Type B pancreatic cell (in vitro differentiated cells): ENCODE measurements at regions not wholly inside any gene's neighbourhood (a gene's known extent, or its start where the extent isn't known, plus 50 kb on each side); places are given as distances from the start of the nearest gene placed in this dataset.
"Not testable (repeated sequence)": the region's sequence is repeated elsewhere in the genome, so short reads cannot be mapped to it uniquely, and the experiment has no call there.

ENCODE experiments used
- DNase-seq: peaks from one replicate; pipeline ENCODE4 v3.0.0; 2021; ENCODE audit warnings: mixed read lengths; ENCODE audit not compliant: unreplicated experiment; ENCODE audit errors: extremely low spot score
- H3K27ac Mint-ChIP-seq: 2 replicates; pipeline ENCODE4 v1.8.0; 2021; ENCODE audit warnings: mild to moderate bottlenecking, mixed read lengths
- H3K27me3 Mint-ChIP-seq: 2 replicates; pipeline ENCODE4 v1.8.0; 2021; ENCODE audit warnings: mixed read lengths
- H3K36me3 Mint-ChIP-seq: 2 replicates; pipeline ENCODE4 v1.8.0; 2021; ENCODE audit warnings: mixed read lengths
- H3K4me1 Mint-ChIP-seq: one replicate; pipeline ENCODE4 v1.8.0; 2021; ENCODE audit warnings: mixed read lengths; ENCODE audit not compliant: unreplicated experiment
- H3K4me3 Mint-ChIP-seq: 2 replicates; pipeline ENCODE4 v1.8.0; 2021; ENCODE audit warnings: mild to moderate bottlenecking, mixed read lengths
- H3K9me3 Mint-ChIP-seq: 2 replicates; pipeline ENCODE4 v1.8.0; 2021; ENCODE audit warnings: mixed read lengths
- TF ChIP-seq, protein P1 (sequence below): fragments of 200-600 bp; sonication (generic); conservative IDR thresholded peaks from 2 replicates; pipeline ENCODE4 v1.5.0; 2021; ENCODE audit warnings: antibody characterized with exemption, mild to moderate bottlenecking

DNA sequence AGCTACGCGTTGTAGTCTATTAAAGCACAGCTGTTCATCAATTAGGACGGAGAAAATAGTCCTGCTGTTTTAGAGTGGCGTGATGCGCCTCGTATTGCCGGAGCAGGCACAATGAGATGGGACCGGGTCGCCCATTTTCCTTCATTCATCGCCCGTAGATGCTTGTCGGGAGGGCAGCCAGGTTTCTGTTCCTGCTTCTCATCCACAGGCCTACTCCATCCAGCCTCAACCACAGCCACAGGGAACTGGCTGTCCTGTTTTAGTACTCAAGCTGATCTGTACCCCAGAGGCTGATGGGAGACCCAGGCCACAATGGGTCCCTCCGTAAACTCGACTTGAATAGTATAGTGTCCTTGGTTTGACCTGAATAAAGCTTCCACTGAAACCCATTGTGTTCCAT, 264.0 kb downstream of the VRK1 start:
- H3K27ac Mint-ChIP-seq: no peak overlapping the region
- H3K4me3 Mint-ChIP-seq: no peak overlapping the region
- no peaks in the 10 kb centered on the region for H3K36me3 Mint-ChIP-seq
- peaks cover 6% of the 10 kb centered on the region for H3K4me1 Mint-ChIP-seq
- H3K27me3 Mint-ChIP-seq: peaks cover 24% of the 10 kb centered on the region
- no peak for DNase-seq
- no peaks in the 10 kb centered on the region for H3K9me3 Mint-ChIP-seq
- TF ChIP-seq, protein P1, sequence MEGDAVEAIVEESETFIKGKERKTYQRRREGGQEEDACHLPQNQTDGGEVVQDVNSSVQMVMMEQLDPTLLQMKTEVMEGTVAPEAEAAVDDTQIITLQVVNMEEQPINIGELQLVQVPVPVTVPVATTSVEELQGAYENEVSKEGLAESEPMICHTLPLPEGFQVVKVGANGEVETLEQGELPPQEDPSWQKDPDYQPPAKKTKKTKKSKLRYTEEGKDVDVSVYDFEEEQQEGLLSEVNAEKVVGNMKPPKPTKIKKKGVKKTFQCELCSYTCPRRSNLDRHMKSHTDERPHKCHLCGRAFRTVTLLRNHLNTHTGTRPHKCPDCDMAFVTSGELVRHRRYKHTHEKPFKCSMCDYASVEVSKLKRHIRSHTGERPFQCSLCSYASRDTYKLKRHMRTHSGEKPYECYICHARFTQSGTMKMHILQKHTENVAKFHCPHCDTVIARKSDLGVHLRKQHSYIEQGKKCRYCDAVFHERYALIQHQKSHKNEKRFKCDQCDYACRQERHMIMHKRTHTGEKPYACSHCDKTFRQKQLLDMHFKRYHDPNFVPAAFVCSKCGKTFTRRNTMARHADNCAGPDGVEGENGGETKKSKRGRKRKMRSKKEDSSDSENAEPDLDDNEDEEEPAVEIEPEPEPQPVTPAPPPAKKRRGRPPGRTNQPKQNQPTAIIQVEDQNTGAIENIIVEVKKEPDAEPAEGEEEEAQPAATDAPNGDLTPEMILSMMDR: no peak

DNA sequence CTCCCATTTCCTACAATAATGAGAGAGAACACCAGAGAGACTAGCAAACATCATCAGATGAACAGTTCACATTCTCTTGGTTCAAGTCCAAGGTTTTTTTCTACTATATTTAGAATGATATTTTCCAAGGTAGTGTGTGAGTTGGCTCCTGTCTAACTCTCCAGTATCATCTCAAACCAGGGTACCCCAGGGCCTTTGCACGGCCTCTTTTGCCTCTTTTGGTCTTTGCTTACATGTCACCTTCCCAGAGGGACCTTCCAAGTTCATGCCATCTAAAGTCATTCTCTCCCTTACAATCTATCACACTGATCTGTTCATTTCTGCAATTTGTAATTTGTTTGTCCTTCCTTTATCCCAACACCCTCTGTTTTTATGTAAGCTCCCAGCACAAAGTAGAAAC, 264.5 kb downstream of the VRK1 start:
- Mint-ChIP-seq H3K4me1 (peaks cover 4% of the 10 kb centered on the region), H3K27ac (no peak overlapping the region), H3K27me3 (peaks cover 27% of the 10 kb centered on the region), H3K9me3 (no peaks in the 10 kb centered on the region), H3K4me3 (no peak overlapping the region), H3K36me3 (no peaks in the 10 kb centered on the region)
- DNase-seq: no peak
- TF ChIP-seq, protein P1: no peak

DNA sequence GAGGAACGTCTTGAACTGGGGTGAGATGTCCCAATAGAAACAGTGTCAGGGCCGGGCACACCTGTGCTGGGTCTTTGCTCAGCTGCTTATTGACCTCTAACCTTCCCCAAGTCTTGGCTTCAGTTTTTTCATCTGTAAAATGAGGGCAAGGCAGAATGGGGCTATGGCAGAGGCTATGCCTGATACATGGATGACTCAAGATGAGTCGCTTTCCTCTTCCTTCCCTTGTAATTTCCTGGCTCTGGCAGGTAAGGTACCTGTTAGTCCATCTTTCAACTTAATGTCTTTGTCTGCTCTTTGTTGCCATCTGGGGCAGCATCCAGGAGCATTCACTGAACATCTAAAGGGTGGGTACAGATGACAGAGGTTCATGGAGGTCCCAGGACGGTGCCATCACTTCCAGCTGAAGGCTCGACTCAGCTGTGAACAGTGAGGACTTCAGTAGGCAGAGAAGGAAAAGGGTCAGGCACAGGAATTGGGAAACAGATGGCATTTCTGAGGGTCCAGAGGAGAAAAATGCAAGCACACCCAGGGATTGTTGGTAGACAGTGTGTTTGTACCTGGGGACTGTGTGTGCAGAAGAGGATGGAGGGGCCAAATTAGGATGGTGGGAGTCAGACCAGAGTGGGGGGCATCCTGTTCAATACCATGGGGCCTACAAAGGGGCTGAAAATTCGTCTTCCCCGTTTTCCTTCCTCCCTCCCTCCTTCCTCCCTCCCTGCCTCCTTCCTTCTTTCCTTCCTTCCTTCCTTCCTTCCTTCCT, 268.3 kb downstream of the VRK1 start:
- DNase-seq: no peak
- no peak overlapping the region for H3K4me3 Mint-ChIP-seq
- no peak overlapping the region for H3K27ac Mint-ChIP-seq
- peaks cover 21% of the 10 kb centered on the region for H3K27me3 Mint-ChIP-seq
- H3K9me3 Mint-ChIP-seq: no peaks in the 10 kb centered on the region
- TF ChIP-seq, protein P1: no peak
- no peaks in the 10 kb centered on the region for H3K4me1 Mint-ChIP-seq
- H3K36me3 Mint-ChIP-seq: no peaks in the 10 kb centered on the region

DNA sequence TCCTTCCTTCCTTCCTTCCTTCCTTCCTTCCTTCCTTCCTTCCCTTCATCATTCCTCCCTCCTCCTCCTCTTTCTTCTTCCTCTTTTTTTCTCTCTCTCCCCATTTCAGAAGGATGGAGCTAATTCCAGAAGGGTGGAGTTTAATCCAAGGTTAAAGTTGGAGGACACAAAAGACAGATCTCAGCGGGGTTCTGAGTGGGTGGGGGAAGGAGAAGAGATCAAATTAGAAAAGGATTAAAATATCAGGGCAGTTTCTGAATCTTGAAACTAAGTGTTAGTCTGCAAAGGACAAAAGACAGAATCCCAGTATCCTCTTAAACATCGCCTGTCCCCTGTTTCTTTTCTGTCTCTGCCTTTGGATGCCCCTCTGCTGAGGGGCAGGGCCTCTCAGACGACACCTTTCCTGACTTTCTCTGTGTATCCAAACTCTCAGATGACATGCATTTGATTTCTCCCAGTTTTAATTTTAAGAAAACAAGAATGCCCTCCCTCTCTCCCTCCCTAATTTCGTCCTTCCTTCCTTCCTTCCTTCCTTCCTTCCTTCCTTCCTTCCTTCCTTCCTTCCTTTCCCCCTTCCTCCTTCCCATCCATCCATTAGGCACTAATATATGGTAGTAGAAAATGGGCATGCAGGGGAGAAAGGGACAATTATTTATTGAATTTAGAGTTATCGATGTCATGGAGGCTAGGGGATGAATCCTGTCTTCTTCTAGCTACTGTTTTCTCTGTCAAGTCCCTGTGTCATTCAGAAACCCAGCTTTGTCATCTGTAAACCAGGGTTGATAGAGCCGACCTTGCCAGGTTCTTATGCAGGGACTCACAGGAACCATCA, 269.1 kb downstream of the VRK1 start:
- H3K4me1 Mint-ChIP-seq: no peaks in the 10 kb centered on the region
- no peaks in the 10 kb centered on the region for H3K9me3 Mint-ChIP-seq
- H3K27ac Mint-ChIP-seq: no peak overlapping the region
- no peak overlapping the region for H3K4me3 Mint-ChIP-seq
- H3K36me3 Mint-ChIP-seq: no peaks in the 10 kb centered on the region
- peaks cover 21% of the 10 kb centered on the region for H3K27me3 Mint-ChIP-seq
- TF ChIP-seq, protein P1: no peak
- no peak for DNase-seq

DNA sequence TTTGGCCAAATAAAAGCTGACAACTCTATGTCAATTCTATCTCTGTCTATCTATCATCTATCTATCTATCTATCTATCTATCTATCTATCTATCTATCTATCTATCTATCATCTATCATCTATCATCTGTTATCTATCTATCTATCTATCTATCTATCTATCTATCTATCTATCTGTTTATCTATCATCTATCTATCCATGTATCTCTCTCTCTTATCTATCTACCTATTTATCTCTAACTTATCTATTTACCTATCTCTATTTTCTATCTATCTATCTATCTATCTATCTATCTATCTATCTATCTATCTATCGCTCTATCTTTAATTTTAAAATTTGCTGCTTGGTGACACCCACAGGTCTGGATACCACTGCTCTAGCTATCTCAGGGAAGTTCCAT, 271.1 kb downstream of the VRK1 start:
- not testable (repeated sequence) for H3K27ac Mint-ChIP-seq, H3K9me3 Mint-ChIP-seq, H3K36me3 Mint-ChIP-seq, DNase-seq, H3K4me1 Mint-ChIP-seq, H3K4me3 Mint-ChIP-seq
- H3K27me3 Mint-ChIP-seq: peaks cover 19% of the 10 kb centered on the region

DNA sequence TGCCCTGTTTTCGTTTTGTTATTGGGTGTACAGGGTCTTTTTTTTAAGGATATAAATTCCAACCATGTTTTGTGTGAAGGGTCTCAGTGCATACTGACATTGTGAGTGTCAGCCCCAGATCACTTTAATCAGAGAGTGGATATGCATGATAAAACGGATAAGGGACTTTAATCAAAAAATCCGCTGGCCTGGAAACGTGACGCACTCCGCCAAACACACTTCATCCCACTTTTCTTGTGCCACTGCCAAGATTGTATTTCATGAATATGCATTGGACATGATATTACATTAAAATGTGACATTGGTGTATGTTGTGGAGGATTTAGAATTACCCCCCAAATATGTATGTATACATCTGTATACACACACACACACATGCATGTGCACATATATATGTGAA, 273.1 kb downstream of the VRK1 start:
- Mint-ChIP-seq H3K4me1 (no peaks in the 10 kb centered on the region), H3K27me3 (peaks cover 12% of the 10 kb centered on the region), H3K36me3 (no peaks in the 10 kb centered on the region), H3K27ac (no peak overlapping the region), H3K4me3 (no peak overlapping the region), H3K9me3 (no peaks in the 10 kb centered on the region)
- no peak for DNase-seq
- TF ChIP-seq, protein P1: no peak
